ENCODE measurements at regions not wholly inside any gene's neighbourhood (a gene's known extent, or its start where the extent isn't known, plus 50 kb on each side); places are given as distances from the start of the nearest gene placed in this dataset.

- no peak for TF ChIP-seq EZH2phosphoT487 (IDR thresholded peaks at IDR 0.05; ENCODE audit: borderline replicate concordance, low read length)
- TF ChIP-seq, protein P1, sequence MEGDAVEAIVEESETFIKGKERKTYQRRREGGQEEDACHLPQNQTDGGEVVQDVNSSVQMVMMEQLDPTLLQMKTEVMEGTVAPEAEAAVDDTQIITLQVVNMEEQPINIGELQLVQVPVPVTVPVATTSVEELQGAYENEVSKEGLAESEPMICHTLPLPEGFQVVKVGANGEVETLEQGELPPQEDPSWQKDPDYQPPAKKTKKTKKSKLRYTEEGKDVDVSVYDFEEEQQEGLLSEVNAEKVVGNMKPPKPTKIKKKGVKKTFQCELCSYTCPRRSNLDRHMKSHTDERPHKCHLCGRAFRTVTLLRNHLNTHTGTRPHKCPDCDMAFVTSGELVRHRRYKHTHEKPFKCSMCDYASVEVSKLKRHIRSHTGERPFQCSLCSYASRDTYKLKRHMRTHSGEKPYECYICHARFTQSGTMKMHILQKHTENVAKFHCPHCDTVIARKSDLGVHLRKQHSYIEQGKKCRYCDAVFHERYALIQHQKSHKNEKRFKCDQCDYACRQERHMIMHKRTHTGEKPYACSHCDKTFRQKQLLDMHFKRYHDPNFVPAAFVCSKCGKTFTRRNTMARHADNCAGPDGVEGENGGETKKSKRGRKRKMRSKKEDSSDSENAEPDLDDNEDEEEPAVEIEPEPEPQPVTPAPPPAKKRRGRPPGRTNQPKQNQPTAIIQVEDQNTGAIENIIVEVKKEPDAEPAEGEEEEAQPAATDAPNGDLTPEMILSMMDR (IDR thresholded peaks at IDR 0.05; ENCODE audit: low read depth, low read length, poor library complexity, severe bottlenecking) = no peak
Observed at GRCh38 chr4:124209626-124210025, 502.9 kb downstream of the ANKRD50 start.

Measured in DOHH2 (cell line).